LNCAP (cell line): ENCODE measurements at regions not wholly inside any gene's neighbourhood (a gene's known extent, or its start where the extent isn't known, plus 50 kb on each side); places are given as distances from the start of the nearest gene placed in this dataset.

Experiments
- TF ChIP-seq, protein P1 (sequence below): fragments of 450-650 bp; IDR thresholded peaks from 2 replicates; pipeline ENCODE4 v1.5.1; 2017; ENCODE audit warnings: mild to moderate bottlenecking

DNA sequence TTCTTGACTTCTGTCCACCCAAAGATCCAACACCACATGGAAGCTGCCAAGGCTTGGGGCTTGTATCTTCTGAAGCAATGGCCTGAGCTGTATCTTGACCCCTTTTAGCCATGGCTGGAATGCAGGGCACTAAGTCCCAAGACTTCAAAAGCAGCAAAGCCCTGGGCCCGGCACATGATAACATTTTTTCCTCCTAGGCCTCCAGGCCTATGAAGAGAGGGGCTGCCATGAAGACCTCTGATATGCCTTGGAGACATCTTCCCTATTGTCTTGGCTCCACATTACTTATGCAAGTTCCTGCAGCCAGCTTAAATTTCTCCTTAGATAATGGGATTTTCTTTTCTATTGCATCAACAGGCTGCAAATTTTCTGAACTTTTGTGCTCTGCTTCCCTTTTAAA, 1252.6 kb upstream of the CITED2 start:
- TF ChIP-seq, protein P1, sequence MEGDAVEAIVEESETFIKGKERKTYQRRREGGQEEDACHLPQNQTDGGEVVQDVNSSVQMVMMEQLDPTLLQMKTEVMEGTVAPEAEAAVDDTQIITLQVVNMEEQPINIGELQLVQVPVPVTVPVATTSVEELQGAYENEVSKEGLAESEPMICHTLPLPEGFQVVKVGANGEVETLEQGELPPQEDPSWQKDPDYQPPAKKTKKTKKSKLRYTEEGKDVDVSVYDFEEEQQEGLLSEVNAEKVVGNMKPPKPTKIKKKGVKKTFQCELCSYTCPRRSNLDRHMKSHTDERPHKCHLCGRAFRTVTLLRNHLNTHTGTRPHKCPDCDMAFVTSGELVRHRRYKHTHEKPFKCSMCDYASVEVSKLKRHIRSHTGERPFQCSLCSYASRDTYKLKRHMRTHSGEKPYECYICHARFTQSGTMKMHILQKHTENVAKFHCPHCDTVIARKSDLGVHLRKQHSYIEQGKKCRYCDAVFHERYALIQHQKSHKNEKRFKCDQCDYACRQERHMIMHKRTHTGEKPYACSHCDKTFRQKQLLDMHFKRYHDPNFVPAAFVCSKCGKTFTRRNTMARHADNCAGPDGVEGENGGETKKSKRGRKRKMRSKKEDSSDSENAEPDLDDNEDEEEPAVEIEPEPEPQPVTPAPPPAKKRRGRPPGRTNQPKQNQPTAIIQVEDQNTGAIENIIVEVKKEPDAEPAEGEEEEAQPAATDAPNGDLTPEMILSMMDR = no peak

DNA sequence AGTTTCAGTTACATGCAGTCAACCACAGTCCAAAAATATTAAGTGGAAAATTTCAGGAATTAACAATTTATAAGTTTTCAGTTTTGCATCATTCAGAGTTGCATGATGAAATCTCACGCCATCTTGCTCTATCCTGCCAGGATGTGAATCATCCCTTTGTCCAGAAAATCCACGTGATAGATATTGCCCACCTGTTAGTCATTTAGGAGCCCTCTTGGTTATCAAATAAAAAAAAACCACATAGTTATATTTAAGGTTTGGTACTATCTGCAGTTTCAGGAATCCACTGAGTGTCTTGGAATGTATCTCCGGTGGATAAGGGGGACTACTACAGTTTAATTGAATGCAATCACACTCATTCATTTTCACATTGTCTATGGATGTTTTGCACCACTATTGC, 1249.0 kb upstream of the CITED2 start:
- TF ChIP-seq, protein P1 = no peak

DNA sequence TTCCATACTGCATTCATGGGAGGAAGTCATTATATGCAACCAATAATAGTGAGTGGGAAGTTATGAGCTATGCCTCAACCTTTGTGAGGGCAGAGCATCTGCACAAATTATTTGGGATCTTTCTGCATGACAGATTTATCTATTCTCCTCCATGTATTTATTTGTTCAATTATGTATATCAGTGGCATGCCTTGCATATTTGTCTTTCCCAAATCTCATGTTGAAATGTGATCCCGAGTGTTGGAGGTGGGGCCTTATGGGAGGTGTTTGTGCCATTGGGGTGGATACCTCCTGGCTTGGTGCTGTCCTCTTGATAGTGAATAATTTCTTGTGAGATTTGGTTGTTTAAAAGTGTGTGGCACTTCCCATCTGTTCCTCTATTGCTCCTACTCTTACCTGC, 1246.0 kb upstream of the CITED2 start:
- TF ChIP-seq, protein P1 = no peak

DNA sequence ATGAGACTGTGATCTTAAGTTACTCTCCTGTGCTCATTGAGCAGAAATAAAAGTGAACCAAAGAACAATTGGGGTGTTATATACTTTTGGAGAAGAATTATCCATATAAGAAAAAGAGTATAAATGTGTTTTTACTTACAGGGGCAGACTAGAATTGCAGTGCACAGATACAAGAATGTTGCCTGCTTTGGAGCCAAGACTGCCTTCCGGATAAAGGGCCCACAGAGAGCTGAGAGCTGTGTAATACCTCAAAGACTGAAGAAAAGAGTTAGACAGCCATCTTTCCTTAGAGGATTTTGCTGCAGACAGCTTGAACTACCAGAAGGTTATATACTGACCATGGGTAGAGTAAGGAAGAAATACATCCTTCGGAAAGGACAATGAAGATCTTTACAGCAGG, 1235.5 kb upstream of the CITED2 start:
- TF ChIP-seq, protein P1 = no peak

DNA sequence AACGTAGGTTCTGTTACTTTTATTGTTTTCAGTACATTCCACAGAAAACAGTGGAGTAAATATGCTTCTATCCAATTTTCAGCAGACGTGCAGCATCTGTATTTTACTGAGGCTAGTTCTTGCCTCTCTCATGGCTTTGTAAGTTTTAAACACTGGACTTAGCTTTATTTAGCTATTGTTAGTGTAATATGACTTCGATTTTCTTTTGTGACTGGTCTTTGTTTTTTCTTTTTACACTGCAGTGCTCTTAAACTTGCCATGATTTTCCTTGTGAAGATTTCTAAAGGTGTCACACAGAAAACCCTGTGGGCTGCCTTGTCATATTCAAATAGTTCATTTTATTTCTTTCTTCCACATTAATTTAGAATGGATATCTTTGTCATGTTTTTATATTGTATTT, 1234.9 kb upstream of the CITED2 start:
- TF ChIP-seq, protein P1 = no peak

DNA sequence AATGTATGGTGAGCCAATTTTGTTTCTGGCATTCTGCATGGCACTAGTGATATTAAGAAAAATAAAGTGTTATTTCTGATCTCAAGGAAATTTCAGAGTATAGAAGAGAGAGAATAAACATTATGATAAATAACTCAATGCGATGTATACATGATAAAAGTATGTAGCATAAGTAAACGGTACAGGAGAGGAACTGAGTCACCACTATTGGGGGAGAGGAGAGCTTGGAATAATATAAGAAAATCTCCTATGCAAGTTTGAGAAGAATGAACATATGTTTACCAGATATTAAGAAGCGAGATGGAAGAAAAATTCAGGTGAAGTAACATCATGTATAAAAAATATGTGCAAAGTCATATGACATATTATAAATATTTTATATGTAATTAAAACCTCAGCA, 1230.3 kb upstream of the CITED2 start:
- TF ChIP-seq, protein P1 = no peak

DNA sequence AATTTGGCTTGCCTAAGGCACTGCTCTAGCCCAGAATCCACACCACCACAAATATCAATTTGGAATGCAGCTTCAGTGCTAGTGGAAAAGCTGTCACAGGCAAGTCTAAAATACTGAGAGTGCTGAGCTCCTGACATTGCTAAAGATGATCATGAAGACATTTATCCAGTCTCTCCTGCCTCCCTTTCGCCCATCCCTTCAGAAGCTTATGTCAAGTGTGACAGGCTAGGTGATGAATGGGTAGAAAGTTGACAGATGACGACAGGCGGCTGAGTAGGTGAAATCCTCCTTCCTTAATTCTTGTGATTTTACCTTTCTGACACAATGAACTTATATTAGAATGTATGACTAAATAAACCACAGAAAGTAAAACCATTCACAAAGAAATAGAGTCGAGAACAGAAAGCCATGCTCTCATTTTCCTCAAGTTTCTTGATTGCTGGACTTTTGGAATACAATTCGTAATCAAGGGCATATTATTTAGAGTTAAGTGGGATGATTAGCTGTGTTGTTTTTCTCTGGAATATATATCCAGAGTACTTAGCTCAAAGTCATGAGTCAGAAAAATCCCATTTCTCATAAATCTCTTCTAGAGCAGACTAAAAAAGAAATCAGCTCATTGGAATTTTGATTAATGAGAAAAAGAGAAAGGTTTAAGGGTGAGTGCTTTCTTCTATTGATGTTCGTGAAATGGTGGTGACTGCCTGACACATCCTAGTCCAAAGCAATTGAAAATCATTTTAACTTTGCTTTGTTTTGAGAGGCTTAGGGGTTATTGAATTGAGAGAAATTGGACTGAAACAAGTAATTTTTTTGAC, 1228.2 kb upstream of the CITED2 start:
- TF ChIP-seq, protein P1 = no peak
